GM19372 (cell line): ENCODE measurements at regions not wholly inside any gene's neighbourhood (a gene's known extent, or its start where the extent isn't known, plus 50 kb on each side); places are given as distances from the start of the nearest gene placed in this dataset.
"Not testable (repeated sequence)": the region's sequence is repeated elsewhere in the genome, so short reads cannot be mapped to it uniquely, and the experiment has no call there.

Experiments used
- ATAC-seq: cut with Tn5 transposase; IDR thresholded peaks from one replicate; pipeline ENCODE4 v1.9.1; 2021; ENCODE audit warnings: mild to moderate bottlenecking, low read depth, moderate library complexity; ENCODE audit not compliant: unreplicated experiment

- ATAC-seq, result no peak
Measured at GRCh38 chr2:19617257-19617848, 258.9 kb upstream of the OSR1 start.

GRCh38 chr2:19615402-19615801 lies 257.0 kb upstream of the OSR1 start:
- not testable (repeated sequence) for ATAC-seq

- no peak for ATAC-seq
Measured at GRCh38 chr2:19614066-19614465, 255.6 kb upstream of the OSR1 start.

GRCh38 chr2:19611491-19612332 lies 253.3 kb upstream of the OSR1 start:
- no peak for ATAC-seq

GRCh38 chr2:19609266-19609665 lies 250.8 kb upstream of the OSR1 start:
- no peak for ATAC-seq

- no peak for ATAC-seq
Measured at GRCh38 chr2:19607931-19608771, 249.7 kb upstream of the OSR1 start.

GRCh38 chr2:19607400-19607799 lies 249.0 kb upstream of the OSR1 start:
- no peak for ATAC-seq

- ATAC-seq, result no peak
Measured at GRCh38 chr2:19600982-19601381, 242.6 kb upstream of the OSR1 start.

GRCh38 chr2:19600506-19600905 lies 242.1 kb upstream of the OSR1 start:
- no peak for ATAC-seq

GRCh38 chr2:19598971-19599370 lies 240.5 kb upstream of the OSR1 start:
- ATAC-seq, result no peak

GRCh38 chr2:19592197-19592596 lies 233.8 kb upstream of the OSR1 start:
- ATAC-seq, result no peak

- no peak for ATAC-seq
Measured at GRCh38 chr2:19589791-19590190, 231.4 kb upstream of the OSR1 start.

GRCh38 chr2:19580830-19581229 lies 222.4 kb upstream of the OSR1 start:
- ATAC-seq, result no peak

- no peak for ATAC-seq
Measured at GRCh38 chr2:19580264-19580663, 221.8 kb upstream of the OSR1 start.

- no peak for ATAC-seq
Measured at GRCh38 chr2:19579461-19579860, 221.0 kb upstream of the OSR1 start.

GRCh38 chr2:19577723-19578122 lies 219.3 kb upstream of the OSR1 start:
- ATAC-seq, result no peak

- no peak for ATAC-seq
Measured at GRCh38 chr2:19576411-19576810, 218.0 kb upstream of the OSR1 start.

- ATAC-seq, result no peak
Measured at GRCh38 chr2:19575641-19576040, 217.2 kb upstream of the OSR1 start.

- ATAC-seq, result no peak
Measured at GRCh38 chr2:19574778-19575260, 216.4 kb upstream of the OSR1 start.

- no peak for ATAC-seq
Measured at GRCh38 chr2:19573784-19574183, 215.4 kb upstream of the OSR1 start.

- no peak for ATAC-seq
Measured at GRCh38 chr2:19571773-19572172, 213.3 kb upstream of the OSR1 start.
